Anterior cingulate cortex (tissue), 58 donors: ENCODE measurements at regions not wholly inside any gene's neighbourhood (a gene's known extent, or its start where the extent isn't known, plus 50 kb on each side); places are given as distances from the start of the nearest gene placed in this dataset.
"Not testable (repeated sequence)": the region's sequence is repeated elsewhere in the genome, so short reads cannot be mapped to it uniquely, and the experiment has no call there.

Experiments
- DNase-seq, 58 donors: peaks; one replicate each; lab custom pipeline; 2025; lab: John Stamatoyannopoulos, UW

DNA sequence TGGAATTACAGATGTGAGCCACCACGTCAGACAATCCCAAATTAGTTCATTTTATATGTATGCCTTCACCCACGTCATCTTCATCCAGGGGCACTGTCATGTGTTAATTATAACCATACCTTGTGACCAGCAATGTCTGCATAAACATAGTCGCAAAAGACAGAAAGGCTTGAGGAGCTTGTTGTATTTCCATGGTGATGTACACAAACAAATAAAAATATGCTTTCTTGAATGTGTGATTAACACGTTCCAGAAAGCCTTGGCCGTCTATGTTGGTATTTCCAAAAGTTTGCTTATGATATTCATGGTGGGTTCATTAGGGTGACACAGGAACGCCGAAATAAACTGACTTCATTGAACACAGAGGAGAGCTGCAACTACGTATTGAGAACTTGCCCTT is 524.7 kb upstream of the ZNF717 start:
- DNase-seq, result no peak

DNA sequence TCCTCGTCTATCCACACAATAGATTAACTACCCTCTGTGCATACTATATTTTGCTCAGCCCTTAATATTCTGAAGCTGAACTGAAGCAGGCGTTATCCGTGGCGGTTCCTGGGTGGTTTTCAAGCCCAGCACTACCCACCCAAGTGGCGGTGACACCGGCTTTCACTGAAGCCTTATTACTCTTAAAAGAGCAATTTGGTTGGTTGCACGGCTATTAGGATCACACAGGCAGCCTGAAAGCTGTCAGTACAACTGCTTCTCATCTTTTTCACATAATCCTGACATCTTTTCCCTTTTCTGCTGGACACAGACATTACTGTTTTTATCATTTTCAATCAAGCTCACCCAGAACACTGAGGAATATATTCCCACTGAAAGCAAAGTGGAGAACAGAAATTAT is 525.3 kb upstream of the ZNF717 start:
- DNase-seq, result peak in 1 of 58 donors; percentile 6

DNA sequence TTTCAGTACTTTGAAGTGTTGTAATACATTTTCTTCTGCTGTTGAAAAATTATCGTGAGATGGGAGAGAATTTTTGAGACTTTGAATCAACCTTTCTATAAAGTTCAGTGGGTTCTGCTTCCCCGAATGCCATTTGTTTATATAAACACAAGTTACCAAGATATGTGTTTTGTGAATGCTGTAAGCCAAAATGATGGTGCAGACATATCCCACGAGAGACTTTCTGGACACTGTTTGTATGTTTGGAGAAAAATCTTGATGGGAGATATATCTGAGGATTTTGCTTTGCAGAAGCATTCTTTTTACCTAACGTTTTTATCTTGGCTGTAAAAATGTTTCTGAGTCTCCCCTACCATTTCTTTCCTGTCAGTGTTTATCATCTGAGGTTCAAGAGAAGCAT is 526.6 kb upstream of the ZNF717 start:
- DNase-seq, result no peak

DNA sequence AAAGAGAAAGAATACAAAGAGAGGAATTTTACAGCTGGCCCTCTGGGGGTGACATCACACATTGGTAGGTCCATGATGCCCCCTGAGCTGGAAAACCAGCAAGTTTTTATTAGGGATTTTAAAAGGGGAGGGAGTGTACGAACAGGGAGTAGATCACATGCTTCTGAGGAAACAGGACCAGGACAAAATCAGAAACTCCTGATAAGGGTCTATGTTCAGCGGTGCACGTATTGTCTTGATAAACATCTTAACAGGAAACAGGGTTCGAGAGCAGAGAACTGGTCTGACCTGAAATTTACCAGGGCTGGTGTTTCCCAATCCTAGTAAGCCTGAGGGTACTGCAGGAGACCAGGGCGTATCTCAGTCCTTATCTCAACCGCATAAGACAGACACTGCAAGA is 530.6 kb upstream of the ZNF717 start:
- DNase-seq, result not testable (repeated sequence)

DNA sequence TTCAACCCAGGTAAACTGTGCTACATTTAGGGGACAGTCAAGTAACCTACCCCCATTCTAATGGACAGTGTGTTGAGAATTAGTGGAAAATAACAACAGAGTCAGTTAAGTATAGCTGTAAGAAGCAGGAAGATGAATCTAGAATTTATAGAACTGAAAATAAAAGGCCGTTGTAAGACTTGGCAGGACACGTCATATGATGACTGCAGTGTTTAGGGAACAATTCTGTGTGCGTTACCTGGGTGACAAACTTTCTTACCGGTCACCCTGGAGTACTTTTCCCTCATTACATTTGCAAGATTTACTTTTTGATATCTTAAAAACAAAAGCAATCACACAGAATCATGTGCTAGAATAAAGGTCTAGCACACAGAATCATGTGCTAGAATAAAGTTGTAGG is 536.3 kb upstream of the ZNF717 start:
- no peak for DNase-seq

DNA sequence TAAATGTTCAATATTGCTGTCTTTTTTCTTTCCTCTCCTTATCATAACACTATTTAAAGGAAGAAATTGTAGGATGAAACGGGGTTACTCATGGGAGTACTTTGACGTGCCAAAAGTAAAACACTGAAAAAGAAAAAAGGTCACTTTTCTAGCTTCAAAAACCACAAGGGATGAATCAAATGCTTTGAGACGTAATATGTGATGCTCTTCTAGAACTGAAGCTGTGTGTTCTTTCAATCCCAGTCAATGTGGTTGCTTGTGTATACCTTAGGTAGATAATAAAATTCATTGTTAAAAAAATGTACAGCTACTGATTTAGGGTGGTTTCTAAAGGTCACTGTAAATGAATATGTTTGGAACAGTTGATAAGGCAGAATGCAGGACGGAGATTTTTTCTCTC is 538.8 kb upstream of the ZNF717 start:
- no peak for DNase-seq

DNA sequence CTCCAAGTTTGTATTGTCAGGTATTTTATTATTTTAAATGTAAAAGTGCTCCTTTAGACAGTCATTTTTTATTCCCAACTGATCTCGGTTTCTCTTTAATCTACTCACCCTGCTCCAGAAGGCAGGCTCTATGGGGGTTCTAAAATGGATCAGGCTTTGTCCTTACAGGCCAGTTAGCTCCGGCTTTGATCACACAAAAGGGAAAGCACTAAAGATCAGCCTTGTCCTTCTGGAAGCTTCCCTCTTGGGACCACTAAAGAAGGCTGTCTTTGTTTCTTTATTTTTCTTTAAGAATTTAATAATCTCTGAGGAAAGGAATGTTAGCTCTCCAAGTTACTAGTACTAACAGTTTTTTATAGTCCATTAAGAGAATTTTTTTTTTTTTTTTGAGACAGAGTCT is 560.5 kb upstream of the ZNF717 start:
- no peak for DNase-seq

DNA sequence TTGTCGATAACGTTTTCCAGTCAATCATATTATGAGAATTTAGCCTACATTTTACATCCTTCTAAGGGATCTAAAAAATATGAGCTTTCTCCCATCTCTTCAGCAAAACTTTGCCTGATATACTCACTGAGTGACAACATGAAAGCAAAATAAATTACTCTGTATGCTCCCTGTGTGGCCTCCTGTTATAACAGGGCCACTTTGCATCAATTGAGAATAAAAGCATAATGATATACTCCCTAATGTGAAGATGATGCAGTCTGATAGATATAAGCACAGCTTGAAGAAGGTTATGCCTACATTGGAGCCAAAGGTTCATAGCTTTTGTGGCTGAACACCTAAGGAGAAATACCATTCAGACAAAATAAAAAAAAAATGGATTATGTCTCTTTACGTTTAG is 561.3 kb upstream of the ZNF717 start:
- DNase-seq, result no peak

DNA sequence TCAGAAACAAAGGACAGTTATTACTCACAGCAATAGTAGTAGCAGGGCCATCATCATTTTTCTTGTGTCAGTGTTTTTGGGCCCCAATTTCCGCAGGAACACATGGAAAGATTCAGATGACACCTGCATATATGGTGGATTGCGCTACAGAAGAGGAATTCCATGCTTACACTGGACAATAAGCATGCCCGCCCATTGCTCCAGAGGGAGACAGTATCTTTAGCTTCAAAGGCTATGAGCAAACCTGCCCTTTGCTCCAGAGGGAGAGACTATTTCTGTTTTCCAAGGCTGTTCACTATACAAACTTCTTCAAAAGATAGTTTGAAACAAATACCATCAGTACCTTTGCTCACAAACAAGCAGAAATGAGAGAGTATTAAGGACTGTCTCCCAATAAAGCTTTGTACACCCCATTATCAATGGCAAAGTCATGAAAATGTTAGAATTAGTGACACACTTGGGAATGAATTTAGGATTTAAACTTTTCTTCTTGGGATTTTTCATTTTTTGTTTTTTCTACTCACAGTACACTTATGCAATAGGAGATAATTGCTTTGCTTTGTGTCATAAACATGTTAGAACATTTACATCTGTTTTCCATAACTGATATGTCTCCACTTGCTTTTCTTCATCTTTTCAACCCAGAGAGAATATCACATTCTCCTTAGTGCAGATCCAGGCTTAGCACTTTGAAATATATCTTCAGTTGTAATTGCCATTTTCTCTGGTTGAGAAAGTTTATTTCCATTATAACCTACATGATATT is 564.5 kb upstream of the ZNF717 start:
- DNase-seq, result no peak

DNA sequence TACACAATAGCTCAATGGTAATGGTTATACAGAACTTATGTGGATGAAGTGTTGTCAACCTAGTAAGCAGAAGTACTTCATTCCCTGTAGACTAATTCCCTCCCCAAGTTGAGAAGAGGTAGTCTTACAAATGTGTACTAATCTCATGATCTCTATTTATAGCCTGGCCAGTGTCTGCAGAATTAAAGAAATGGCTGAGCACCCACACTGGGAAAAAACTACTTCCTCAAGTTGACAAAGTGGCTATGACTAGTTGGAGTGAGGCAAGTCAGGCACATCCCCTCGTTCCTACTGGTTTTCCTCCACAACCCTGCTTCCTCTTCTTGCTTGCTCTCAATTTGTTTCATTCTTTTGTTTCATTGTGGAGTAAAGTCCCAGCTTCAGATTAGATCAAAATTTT is 566.7 kb upstream of the ZNF717 start:
- peak in 1 of 58 donors; percentile 16 for DNase-seq

DNA sequence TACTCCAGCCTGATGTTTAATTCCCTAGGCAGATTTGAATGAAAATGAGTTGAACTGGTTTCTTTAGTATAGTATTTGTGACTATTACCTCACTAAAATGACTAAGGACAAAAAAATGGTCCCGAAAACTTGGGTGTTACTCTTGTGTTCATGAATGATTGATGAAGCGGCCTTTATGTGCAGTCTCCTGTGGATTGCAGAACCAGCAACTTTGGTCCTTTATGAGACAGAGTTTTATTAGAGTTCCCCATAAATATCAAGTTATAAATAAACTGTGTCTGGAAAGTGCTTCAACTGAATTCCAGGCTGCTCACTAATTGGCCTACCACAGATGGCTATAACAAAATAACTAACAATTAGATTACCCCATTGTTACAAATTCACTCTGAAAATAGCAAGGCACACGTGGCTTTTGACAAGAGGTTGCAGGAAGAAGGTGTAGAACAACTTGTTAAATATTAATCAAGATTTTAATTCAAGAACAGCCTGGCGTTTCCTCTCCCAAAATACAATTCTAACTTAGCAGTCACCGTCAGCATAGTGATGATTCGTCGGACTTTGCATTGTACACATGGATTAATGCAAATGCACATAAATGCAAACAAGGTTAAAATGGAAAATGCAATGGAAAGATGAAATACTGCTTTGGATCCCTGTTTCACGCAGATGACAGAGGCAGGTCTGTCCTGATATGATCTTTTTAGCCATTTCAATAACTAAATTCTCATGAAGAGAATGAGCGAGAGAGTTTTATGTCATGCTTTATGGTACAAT is 567.3 kb upstream of the ZNF717 start:
- no peak for DNase-seq

DNA sequence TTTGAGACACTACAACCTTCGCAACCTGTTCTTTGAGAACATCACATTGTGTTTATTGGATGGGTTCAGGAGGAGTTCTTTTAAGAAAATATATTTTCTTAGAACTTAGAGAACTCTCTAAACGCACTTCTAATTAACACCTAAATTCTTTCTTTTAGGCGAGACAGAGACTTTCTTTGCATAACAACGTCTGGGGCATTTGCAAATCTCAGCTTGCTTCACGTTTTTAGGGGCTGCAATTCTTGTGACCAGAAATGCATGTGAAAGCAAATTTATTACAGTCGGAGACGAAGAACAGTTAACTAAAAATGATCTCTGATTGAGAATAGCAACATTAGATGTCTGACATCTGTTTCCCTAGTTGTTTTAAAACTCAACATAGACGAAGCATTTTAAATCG is 568.3 kb upstream of the ZNF717 start:
- no peak for DNase-seq

DNA sequence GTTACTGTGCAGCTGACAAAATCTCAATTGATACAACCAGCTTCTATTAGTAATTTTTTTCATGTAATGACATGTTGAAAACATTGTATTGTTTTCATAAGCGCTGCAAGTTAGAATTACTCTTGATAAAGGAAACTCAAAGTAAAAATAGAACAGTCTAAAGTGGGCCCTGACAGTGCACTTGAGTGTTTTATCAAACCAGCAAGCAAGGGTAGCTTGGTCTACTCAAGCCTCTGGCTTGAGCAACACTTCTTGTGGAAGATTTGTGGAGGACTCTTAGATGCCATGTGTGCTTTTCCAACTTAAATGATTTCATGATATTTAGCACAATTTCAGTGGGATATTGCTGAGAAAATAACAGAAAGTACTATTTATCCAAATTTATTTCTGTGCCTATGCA is 575.7 kb upstream of the ZNF717 start:
- DNase-seq, result no peak

DNA sequence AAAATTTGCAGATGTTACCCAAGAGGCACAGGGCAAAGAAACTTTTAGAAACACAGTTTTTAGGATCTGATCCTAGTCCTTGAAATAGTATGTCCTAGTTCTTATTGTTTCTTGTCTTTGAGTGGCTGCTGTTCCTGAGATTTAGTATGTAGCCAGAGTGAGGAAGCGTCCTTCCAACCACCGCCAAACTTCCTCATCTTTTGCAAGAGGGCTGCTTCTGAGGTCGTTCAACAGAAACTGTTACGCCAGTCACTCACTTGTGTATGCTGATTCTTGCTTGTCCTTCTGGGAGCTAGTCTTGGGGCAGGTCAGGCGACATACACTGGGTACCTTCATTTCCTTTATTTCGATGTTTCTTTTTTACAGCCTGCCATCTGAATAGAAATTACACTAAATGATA is 577.3 kb upstream of the ZNF717 start:
- DNase-seq, result peak in 1 of 58 donors; percentile 19

DNA sequence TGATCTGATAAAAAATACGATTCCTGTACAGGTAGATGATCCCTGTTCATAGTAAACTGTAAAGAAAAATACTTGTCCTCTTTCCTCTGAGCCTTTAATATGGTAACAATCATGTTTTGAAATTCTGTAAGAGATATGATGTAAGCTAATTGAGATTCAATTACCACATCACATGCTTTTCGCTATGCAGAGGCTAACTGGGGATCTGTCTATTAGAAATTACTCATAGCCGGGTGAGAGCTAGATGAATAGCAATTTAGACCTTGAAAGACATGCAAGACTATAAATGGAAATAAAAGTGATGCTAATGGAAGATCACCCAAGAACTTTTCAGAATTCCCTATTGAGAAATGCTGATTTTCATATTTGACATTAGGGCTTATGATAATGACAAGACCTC is 579.9 kb upstream of the ZNF717 start:
- DNase-seq, result no peak

DNA sequence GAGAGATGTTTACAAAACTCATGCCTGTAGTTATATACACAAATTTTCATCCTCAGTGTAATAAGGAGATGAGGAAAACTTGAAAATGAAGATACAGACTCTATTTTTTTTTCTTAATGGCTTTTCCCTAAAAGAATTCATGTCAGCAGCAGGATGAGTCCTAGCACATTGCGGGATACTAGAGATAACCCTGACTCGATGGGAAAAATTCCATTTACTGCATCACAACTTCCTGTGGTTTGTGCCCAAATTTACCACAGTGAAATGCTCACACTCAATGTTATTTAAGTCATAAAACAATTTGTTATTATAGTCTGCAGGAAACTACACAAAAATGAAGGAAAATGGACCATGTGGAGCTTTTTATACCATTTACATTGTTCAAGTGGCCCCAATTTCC is 581.9 kb upstream of the ZNF717 start:
- no peak for DNase-seq

DNA sequence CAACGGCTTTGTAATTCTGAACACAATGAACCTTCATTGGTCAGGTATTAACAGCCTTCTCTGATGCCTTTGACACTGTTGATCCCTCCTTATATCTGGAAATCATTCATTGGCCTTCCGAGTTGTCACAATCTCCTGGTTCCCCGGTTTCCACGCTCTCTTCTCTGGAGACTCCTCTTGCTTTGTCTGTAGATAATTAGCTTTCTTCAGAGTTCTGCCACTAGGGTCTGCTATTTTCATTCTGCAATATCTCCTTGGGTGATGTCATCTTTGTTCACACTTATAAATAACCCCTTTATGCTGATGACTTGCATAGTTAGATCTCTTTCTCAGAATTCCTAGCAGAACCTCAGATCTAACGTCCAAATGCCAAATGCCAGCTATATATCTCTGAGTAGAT is 583.8 kb upstream of the ZNF717 start:
- DNase-seq, result peak in 1 of 58 donors; percentile 7

DNA sequence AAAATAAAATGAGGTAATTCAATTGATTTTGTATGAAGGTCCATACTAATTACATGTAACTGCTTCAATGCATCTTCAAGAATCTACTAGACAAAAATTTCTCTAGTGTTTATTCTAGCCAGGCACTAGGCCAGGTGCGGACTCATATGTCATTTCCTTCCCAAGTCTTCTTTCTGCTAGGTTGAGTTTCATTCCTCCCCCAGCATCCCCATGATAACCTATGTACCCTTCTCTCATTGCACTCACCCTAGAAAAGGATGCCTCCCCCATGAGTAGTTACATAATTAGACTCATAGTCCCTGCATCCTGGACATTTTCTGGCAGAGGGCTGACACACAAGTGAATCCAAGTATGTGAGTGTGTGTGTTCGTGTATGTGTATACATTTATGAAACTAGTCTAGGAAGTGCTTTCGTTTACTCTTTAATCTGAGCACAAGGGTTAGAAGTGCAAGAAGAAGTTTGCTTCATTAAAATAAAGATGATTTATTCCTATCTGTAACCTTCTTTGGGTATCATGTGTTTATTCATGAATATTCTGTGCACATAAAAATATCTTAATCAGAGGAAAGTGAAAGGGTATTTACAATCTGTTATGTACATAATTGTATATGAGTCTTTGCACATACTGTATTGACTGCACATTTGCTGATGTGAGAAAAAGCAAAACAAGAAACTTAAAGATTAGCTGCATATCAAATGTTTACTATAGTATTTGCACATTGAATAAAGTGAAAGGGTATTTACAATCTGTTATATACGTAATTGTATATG is 585.6 kb upstream of the ZNF717 start:
- DNase-seq, result no peak

DNA sequence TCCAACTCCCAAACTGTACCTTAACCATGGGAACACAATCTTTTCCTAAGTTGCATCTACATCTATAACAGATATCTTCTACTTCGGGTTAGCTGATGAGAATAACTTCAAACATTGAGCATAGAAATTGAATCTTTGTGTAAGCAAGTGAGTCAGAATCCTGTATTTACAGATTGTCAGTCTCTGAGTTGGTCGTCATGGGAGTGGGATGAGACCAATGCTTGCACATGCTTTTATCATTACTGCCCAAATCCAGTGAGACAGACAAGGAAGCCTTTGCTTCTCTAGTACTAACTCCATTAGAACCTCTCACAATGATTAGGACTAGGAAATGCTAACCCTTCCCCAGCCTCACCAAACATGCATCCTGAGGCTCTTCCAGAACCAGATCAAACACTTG is 587.1 kb upstream of the ZNF717 start:
- no peak for DNase-seq

DNA sequence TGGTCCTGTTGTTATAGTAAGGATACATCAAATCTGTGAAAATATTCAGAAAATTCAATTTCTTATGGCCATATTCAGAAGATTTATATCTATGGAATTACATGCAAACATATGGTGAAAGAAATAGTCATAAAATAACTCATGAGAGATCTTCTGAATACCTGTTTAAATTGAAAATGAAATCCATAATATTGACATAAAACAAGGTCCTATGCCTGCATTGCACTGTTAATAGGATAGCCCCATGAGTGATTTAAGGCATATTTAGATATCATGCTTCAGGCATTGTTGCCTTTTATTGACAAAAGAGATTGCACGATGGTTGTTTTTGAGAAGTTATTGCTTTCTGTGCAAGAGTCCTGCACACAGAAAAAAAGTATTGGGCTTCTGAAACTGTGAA is 591.7 kb upstream of the ZNF717 start:
- DNase-seq, result no peak

DNA sequence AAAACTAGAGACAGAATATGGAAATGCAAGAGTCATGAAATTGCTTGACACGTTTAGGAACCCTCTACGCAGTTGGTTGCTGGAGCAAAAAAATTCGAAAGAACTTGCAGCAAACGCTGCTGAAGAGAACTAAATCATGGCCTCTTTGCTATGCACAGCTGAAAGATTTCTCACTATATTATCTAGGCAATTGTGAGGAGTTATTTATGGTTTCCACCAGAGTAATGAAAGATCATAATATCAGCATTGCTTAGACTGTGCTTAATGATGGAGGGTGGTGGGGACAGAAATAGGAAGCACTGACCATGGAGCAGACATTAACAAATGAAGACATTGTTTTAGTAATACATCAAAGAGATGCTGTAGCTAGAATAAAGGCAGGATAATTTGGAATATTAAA is 593.4 kb upstream of the ZNF717 start:
- DNase-seq, result no peak
